ENCODE measurements at regions not wholly inside any gene's neighbourhood (a gene's known extent, or its start where the extent isn't known, plus 50 kb on each side); places are given as distances from the start of the nearest gene placed in this dataset.

DNA sequence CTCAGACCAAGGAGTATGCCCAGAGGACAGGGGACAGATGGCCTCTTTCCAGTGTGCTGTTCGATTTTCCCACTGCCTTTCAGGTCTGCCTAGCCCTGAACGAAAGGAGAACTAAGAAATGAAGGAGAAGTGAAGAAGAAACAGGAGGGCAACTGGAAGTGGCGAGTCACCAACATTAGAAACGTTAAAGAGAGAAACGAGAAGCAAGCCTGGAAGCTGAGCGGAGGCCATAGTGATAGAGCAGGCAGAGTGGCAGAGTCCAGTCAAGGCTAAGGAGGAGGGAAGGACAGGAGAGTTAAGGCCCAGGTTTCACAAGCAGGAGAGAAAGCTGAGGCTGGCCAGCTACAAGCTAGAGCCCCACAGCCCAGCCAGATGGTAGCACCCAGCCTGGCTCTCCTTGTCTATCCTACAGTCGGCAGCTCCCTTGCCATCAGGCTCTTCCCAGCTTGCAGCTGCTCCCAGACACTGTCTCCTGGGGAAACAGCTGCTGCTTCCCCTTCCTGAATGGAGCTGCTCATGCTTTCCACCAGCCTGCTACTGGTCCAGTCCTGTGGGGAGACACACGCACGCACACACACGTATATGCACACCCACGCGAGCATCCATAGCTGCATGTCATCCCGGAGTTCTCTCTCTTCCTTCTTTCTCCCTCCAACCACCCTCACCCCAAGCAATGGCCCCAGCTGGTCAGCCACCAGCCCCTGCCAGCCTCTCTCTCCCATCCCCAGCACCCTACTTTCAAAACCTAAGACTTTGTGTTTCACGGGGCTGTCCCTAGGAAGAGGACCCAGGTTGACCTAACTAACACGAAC is 139.7 kb upstream of the CCND2 start:
- DNase-seq, result no peak

DNA sequence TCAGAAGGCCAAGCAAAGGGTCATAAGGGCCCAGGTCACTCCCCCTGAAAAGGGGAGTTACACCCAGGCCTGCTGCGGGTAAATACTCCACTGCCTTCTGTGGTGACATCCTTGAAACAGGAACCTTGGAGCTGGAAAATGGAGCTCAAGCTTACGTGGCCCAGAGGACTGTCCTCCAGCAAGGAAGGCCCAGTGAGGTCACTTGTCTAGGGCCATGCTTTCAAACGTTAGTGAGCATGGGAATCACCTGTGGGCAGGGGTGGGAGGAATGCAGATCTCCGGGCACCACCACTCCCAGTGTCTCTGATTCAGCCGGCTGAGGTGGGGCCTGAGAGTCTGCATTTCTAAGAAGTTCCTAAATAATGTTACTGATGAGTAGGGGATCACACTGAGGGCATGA is 140.5 kb upstream of the CCND2 start:
- no peak for DNase-seq

DNA sequence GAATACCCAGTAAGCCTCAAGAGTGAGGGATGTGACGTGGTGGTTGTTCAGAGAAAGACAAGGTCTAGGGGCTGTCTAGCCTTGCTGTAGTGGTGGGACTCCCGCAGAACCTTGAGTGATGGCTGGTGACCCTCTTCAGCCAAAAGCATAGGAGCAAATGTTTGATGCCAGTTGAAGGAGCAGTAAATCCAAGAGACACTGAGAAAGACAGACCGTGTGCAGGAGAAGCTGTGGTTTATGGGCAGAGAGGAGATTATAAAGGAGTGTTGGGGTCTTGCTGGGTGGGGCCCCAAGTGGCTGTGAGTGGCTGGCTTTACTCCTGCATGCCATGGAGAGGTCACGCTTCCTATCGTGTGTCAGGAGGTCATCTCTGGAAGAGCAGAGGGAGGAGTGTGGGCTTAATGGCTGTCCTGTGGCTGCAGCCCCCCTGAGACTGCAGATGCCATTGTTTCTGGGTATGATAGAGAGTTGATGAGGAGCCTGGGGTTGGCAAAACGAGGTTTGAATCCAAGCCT is 152.0 kb upstream of the CCND2 start:
- no peak for DNase-seq

DNA sequence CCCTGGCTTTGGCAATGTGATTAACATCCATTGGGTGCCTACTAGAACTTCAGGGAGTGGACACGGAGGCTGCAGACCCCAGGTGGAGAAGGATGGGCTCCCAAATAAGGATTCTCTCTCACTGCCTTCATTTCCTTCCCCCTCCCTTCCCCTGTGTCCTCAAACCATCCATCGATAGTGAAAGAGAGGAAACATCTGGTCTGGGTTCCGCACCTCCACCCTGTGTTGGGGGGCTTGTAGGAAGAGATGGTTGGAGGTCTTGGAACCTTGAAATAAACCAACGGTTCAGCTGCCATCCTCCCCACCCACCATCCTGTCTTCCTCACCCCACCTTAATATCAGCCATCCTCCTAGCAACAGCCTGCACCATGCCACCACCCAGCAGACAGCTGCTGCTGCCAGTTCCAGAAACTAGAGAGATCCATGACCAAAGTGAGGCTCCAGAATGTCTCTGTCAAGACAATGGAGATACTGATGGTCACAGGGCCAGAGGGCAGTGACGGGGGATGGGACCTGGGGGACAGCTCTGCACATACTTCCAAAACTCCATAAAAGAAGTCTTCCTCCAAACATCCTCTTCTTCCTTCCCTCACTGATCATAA is 153.1 kb upstream of the CCND2 start:
- DNase-seq, result no peak

DNA sequence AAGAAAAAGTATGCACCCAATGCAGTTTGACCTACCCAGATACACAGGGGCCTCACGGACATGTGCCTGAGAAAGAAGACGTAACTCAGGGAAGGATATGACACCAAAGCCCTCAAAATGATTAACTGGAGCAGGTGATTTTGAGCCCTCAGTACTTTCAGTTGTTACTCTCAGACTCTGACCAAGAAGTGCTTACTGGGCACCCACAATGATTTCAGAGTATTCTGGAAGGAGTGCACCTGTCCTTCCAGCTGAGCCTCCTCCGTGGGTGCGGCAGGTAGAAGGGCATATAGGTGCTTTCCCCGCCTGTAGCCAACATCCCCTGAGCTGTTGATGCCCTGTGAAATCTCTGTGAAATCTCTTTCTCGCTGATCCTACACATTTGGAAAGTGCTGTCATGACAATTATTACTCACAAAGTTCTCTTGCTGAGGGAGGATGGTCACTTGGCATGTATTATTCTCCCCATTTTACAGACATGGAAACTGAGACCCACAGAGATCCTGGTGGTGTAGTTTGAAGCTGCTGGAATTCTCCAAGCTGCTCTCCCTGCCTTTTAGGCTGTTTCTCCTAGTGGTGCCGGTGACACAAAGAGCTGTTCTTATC is 154.3 kb upstream of the CCND2 start:
- peak; percentile 84 for DNase-seq

DNA sequence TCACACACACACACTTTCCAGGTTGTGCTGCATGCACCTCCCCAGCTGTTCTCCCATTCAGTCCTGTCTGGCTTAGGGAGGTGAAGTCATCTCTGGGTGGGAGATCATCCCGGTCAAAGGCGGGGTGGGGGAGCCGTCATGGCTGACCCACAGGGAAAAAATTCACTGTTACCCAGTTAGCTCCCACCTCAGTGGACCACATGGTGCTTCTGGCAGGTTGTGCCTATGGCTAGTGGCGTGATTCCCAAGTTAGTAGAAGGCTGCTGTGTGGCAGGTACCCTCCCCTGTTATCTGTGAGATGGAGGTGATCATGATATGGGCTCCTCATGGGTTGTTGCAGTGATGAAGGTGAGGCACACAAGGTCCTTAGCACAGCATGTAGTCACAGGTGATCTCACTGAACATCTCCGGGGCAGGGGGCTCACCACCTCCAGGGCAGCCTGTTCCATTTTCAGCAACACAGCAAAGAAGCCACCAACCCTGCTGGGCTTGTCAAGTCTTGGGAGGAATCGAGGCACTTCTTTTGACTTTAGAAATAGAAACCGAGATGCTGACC is 154.9 kb upstream of the CCND2 start:
- DNase-seq, result no peak

DNA sequence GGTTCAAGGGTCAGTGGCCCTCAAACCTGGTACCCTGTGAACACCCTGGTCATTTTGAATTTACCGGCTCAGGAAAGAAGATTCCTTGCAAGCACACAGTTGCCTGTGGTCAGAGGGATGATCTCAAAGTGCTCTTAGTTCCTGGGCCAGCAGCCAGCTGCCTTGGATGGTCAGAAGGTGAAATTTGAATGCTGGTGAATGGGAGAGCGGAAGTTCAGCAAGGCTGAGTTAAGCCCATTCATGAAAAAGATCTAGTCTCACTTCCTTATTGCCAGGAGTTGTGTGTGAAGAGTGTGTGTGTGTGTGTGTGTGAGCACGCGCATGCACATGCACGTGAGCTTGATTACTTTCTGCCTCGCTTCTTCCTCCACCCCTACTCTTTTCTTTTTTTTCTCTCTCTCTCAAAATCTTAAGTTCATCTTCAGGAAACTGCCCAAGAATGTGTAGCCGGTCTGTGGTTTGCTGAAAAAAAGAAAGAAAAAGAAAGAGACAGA is 155.5 kb upstream of the CCND2 start:
- DNase-seq, result peak; percentile 52

DNA sequence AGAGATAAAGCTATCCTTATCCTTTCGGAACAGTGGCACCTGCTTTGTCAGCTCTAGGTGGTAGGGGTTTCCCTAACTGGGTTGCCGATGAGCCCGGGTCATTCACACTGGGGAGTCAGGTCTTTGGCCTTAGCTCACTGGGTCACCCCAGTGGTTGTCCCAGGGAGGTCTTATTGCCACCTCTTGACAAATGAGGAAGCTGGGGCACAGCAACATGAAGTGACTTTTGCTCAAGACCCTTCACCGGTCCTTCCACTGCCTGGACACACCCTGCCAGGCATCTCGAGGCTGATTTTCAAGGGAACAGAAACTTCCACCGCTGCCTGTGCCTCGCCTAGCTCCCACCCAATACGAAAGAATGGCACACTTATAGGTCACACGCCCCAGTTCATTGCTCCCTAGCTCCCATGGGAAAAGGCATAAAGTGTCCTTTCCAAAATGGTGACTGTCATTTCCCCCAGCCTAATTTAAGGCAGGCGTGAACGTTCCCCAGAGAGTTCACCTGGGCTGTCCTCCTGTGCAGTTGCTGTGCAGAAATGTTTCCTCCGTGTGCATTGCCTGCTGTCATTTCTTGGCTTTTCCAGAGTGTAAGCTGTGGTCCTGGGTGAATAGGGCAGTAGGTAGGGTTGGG is 156.1 kb upstream of the CCND2 start:
- DNase-seq, result no peak

DNA sequence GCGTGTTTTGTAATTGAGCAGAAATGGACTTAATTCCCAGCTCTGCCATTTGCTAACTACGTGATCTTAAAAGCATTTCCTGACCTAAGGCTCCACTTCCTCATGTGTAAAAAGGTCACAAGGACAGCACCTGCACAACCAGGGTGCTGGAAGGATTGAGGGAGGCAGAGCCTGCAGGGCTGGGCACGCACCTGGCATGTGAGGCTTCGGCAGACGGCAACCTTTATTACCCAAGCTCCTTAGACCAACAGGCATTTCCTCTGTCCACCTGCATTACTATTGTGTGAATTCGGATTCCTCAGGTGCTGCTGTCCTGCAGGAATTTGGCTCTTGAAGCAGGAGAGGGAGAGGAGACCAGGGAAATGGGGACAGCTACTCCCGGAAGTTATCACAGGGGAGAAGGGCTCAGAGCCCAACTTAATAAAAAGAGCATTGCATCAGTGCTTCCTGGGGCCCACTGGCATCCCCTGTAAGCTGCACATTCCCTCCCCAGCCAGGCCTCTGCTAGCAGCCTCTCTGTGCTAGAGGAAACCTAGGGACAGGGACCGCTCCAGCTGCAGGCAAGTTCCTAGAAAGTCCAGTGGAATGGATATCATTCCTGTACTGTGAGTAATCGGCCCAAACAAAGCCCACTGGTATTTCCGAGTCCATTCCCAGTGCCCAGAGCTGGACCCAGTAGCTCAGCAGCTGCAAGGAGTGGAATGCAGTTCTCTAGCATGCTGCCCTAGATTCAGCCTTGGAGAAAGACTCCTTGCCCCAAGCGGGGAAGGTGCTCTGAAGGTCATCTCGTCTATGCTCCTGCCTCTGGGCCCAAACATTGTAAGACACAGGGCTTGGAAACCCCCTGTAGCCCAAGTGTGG is 157.1 kb upstream of the CCND2 start:
- no peak for DNase-seq

DNA sequence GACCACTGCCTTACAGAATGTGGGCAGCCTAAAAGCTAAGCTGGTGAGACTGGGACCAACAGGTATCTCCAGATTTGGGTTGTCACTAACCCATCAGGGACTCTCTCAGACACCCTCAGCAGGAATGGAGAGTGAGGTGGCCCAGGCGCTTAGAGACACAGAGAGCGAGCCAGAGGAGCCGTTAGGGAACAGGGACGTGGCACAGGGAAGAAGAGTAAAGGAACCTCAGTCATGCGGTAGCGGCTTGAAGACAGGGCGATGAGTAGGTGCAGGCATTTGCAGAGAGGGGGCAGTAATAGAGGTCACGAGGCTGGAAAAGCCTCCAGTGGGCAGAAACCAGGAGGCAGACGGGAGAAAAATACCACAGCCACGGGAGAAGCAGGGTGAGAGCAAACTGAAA is 158.0 kb upstream of the CCND2 start:
- no peak for DNase-seq

DNA sequence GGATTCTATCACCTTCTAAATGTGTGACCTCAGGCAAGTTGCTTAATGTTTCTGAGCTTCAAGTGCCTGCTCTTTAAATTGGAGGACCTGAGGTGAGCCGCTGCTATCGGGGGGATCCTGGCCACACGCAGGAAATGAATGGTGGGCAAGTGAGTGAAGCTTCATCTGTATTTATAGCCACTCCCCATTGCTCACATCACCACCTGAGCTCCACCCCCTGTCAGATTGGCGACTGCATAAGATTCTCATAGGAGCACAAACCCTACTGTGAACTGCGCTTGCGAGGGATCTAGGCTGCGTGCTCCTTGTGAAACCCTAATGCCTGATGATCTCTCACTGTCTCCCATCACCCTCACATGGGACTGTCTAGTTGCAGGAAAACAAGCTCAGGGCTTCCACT is 158.6 kb upstream of the CCND2 start:
- peak; percentile 75 for DNase-seq

DNA sequence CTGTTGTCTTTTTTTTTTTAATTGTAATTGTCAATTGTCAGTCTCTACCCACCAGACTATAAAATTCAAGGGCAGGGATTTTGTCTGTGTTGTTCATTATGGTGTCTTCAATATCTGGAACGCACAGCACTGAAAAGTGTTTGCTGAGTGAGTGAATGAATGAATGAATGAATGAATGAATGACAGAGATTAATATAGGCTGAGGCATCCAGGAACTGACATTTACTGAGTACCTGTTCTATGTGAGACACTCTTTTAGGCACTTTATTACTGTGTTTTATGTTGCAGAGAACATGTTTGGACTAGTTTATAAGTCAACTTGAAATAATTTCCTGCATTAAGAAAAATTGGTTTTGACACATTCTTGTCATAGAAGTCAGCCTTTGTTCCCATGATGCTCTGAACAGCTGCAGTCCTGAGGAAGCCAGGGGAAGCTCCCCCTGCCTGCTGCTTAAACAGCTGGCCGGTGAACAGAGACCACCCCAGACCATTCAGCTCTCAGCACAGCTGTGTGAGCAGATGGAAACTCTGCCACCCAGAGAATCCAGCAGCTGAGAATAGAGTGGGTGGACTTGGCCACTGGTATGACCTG is 160.7 kb upstream of the CCND2 start:
- DNase-seq, result no peak

DNA sequence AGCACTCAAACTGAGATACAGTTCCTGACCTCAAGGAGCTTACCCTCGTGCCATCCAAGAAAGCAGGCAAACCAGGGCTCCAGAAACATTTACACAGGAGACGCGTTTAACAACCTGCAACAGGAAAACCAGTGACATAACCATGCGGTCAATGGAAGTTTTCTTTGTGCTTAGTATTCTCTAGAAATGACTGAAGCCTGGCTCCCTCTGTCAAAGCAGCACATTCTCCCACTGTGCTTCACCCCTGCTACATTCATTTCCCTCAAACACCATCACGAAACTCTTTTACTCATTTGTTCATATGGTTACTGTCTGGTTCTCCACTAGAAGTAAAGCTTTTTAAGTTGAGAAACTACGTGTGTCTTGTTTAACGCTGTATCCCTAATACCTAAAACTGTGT is 161.3 kb upstream of the CCND2 start:
- DNase-seq, result peak; percentile 90

DNA sequence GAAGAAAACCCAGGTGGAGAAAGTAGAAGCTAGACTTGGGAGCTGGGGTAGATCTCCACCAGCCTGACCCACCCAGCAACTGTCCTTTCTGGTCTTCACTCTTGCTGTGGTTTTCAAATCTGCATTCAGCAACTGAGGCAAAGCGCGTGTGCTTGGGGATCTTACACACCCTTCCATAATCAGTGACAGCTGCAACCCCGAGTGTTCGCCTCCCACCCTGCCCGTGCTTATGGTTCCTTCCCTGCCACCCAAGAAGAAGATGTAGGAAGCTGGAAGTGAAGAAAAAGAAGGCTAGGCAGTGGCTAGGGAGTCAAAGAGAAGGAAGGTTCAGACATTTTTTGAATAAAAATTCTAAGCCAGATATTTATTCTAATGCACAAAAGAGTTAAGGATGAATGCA is 162.6 kb upstream of the CCND2 start:
- no peak for DNase-seq

DNA sequence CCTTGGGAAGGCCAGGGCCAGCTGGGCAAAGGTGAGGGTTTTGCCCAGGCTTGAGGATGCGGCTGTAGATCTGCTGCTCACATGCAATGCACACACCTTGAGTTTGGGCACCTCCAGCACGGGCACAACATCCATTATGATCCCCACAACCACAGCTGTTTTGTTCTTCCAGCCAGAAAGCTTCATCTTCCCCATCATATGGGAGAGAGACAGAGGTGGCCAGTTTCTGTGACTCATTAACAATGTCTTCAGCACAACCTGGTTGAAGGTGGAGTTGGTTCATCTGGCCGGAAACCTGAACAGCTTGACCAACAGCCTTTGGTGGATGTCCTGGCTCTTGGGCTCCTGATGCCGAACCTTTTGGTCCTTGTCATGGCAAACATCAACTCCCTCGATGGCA is 163.7 kb upstream of the CCND2 start:
- DNase-seq, result no peak

DNA sequence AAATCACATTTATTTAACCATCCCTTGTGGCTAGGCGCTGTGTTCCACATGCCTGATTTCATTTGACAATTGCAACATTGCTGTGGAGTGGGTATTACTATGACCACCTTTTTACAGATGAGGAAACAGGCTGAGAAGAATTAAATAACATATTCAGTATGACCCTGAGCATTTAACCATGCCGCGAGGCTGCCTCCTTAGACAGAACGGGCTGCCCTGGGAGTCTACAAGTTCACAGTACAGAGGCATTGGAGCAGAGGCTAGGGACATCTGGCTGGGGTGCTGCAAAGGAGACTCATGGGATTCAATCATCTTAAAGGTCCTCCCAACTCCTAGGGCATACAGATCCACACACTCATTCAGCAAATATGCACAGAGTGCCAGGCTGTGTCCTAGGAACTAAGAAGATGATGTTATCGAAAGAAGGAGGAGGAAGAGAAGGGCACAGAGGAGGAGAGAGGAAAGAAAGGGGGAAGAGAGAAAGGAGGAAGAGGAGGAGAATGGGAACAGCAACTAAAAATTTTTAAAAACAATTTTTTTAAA is 164.7 kb upstream of the CCND2 start:
- DNase-seq, result no peak

DNA sequence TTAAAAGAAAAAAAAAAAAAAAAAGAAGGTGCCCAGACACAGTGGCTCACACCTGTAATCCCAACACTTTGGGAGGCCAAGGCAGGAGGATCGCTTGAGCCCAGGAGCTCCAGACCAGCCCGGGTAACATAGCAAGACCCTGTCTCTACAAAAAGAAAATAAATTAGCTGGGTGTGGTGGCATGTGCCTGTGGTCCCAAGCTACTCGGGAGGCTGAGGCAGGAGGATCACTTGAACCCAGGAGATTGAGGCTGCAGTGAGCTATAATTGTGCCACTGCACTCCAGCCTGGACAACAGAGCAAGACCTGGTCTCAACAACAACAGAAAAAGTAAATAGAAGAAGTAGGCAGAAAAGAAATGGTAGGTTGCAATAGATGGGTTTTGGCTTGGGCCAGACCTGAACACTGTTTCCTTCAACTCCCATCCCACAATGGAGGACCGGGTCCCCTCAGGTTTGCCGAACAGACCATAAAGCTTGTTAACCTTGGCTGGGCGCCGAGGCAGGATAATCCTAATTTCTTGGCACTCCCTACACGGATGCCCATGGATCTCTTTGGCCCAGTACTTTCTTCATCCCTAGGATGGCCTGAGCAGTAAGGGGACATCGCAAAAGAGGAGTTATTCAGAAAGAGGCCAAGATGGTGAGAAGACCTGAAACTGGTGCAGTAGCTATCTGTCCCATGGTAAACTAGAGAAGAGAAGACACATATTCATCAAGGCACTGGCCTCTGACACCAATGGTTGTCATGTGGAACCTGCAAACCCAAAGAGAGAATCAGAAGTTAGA is 165.5 kb upstream of the CCND2 start:
- no peak for DNase-seq

DNA sequence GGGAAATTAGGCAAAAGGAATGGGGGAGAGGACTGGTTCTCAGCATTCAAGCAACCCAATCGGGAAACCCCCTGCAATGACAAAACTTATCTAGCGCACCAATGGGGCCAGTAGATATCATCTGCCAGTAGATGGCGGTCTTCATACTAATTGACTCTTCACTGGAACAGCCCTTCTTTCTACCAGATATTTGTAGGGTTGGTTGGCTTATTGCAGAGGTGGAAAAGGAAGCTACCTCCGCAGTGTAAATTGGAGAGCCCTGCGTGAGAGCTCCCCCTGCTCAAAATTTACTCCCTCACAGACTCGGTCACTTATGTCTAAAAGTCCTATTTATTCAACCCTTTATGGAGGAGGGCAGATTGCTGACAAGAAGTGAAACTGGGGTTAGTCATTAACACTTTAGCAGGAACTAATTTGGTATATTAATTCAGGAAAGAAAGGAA is 166.1 kb upstream of the CCND2 start:
- peak; percentile 93 for DNase-seq

DNA sequence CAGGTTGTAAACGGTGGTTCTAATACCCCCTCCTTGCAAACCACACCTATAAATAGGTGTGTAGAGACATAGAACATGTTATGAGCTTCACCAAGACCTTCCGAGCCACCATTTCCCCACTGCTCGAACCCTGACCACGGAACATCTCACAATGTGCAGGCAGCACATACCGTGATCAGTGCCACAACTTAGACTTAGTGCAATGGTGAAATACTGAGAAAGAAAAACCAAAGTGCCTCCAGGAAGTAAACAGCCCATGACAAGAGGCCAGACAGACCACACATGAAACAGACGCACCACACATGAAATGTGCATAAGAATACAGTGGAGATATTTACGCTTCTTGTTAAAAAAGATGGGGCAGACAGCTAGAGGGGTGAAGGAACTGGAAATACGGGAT is 166.9 kb upstream of the CCND2 start:
- peak; percentile 66 for DNase-seq

DNA sequence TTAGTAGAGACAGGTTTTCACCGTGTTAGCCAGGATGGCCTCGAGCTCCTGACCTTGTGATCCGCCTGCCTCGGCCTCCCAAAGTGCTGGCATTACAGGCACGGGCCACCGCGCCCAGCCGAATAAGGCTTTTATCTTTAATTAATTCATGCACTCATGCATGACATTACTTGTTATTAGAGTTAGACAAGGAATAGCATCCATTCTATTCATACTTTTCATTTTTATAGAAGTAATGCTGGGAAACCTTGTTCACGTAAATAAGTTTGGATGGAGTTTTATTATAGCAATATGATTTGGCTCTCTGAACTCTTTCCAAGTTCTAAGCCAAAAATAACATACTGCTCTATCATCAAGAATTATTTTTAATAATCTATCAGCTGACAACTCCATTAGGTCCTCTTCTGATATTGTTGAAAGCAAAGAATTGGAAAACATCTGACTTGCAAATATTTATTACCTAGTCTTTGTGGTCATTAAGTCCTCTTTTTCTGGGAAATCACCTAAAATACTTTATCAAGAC is 168.8 kb upstream of the CCND2 start:
- no peak for DNase-seq

Measured in activated CD4-positive, alpha-beta T cell treated with anti-CD3 and anti-CD28 coated beads, Interleukin-2, Interleukin-6, amounts not matched to agents 100 ng/mL and 50 ng/mL, durations not matched to agents 16 hours and 8 hours (primary cell).